Gastroesophageal sphincter (tissue), 4 donors: ENCODE measurements at regions not wholly inside any gene's neighbourhood (a gene's known extent, or its start where the extent isn't known, plus 50 kb on each side); places are given as distances from the start of the nearest gene placed in this dataset.

Experiments used
- ATAC-seq: fragments of 150-250 bp; one replicate; pipeline ENCODE4 v1.9.1; 2016; ENCODE audit warnings: mild to moderate bottlenecking, moderate library complexity
- H3K27ac ChIP-seq, 4 donors: fragments of 200-600 bp; sonication (generic) in 3 of 4; 1 replicate in 3 of 4; 2 replicates in 1 of 4; pipeline ENCODE4 v1.5.1; 2016 to 2019
- H3K27me3 ChIP-seq: fragments of 200-600 bp; sonication (generic); one replicate; pipeline ENCODE4 v1.5.1; 2019
- H3K36me3 ChIP-seq, 2 donors: fragments of 200-600 bp; sonication (generic); one replicate each; pipeline ENCODE4 v1.5.1; 2019; ENCODE audit warnings: control low read depth in 1 of 2
- H3K4me1 ChIP-seq, 3 donors: fragments of 200-600 bp; sonication (generic); 1 replicate in 2 of 3; 2 replicates in 1 of 3; pipeline ENCODE4 v1.5.1; 2016 to 2019; ENCODE audit warnings: control low read depth in 2 of 3
- H3K4me3 ChIP-seq, 2 donors: fragments of 200-600 bp; sonication (generic); one replicate each; pipeline ENCODE4 v1.5.1; 2019; ENCODE audit warnings: mild to moderate bottlenecking in 1 of 2, moderate library complexity in 1 of 2
- H3K9me3 ChIP-seq, 3 donors: fragments of 200-600 bp; sonication (generic); one replicate each; pipeline ENCODE4 v1.5.1; 2017 to 2019; ENCODE audit warnings: control low read depth in 2 of 3
- EP300 ChIP-seq: sonication (generic); formaldehyde crosslinking; IDR thresholded peaks from one replicate; pipeline ENCODE4 v1.6.1; 2017; ENCODE audit warnings: antibody characterized with exemption, mild to moderate bottlenecking
- POLR2A ChIP-seq, 2 donors: fragments of 450-650 bp; IDR thresholded peaks; one replicate each; pipeline ENCODE4 v1.6.1; 2017; ENCODE audit warnings: antibody characterized with exemption in 2 of 2, mild to moderate bottlenecking in 2 of 2, moderate library complexity in 1 of 2
- POLR2AphosphoS5 ChIP-seq: sonication (generic); formaldehyde crosslinking; IDR thresholded peaks from one replicate; pipeline ENCODE4 v1.6.1; 2017; ENCODE audit warnings: antibody characterized with exemption
- WGBS, 2 donors: methylation state at CpG; one replicate each; pipeline ENCODE4 v1.1.5; 2018; ENCODE audit warnings: low coverage in 1 of 2; 5-methylcytosine and 5-hydroxymethylcytosine counted together
- TF ChIP-seq, protein P1 (sequence below), 4 experiments: fragments of 200-600 bp in 2 of 4; fragments of 450-650 bp in 2 of 4; sonication (generic) in 1 of 4; IDR thresholded peaks; one replicate each; pipeline ENCODE4 v1.5.1; 2017 to 2019; ENCODE audit warnings: antibody characterized with exemption in 4 of 4, mild to moderate bottlenecking in 2 of 4, moderate library complexity in 2 of 4

DNA sequence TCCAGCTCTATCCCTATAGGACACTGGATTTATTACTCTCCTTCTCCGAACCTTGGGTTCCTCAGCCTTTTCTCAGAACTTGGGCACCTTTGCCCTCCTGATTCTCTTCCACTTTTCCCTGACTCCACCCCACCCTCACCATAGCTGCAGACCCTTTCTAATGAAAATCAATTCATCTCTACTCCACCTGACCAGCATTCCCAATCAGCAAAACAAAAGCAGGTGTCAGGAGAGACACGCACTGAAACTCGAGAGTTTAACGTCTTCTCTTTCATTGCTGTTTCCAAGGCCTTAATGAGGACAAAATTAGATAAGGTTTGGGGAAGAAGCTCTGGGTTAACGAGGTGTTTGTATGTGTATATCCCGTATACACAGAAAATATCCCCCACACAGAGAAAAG lies 208.8 kb downstream of the PLPP3 start:
- no peak for ATAC-seq
- H3K4me3 ChIP-seq = no peak overlapping the region
- no peaks in the 10 kb centered on the region for H3K9me3 ChIP-seq
- 89 to 96% methylated on average over 5 to 6 of the region's 6 CpGs for WGBS, 2 donors
- H3K27me3 ChIP-seq = no peaks in the 10 kb centered on the region
- peaks cover 11 to 34% (median 12%) of the 10 kb centered on the region in 3 donors for H3K4me1 ChIP-seq
- H3K27ac ChIP-seq = no peak overlapping the region
- TF ChIP-seq, protein P1, sequence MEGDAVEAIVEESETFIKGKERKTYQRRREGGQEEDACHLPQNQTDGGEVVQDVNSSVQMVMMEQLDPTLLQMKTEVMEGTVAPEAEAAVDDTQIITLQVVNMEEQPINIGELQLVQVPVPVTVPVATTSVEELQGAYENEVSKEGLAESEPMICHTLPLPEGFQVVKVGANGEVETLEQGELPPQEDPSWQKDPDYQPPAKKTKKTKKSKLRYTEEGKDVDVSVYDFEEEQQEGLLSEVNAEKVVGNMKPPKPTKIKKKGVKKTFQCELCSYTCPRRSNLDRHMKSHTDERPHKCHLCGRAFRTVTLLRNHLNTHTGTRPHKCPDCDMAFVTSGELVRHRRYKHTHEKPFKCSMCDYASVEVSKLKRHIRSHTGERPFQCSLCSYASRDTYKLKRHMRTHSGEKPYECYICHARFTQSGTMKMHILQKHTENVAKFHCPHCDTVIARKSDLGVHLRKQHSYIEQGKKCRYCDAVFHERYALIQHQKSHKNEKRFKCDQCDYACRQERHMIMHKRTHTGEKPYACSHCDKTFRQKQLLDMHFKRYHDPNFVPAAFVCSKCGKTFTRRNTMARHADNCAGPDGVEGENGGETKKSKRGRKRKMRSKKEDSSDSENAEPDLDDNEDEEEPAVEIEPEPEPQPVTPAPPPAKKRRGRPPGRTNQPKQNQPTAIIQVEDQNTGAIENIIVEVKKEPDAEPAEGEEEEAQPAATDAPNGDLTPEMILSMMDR (IDR thresholded peaks at IDR 0.05) = no peak
- no peak for TF ChIP-seq POLR2A (IDR thresholded peaks at IDR 0.05)
- no peak for TF ChIP-seq POLR2AphosphoS5
- no peak for TF ChIP-seq EP300
- H3K36me3 ChIP-seq = no peaks in the 10 kb centered on the region

DNA sequence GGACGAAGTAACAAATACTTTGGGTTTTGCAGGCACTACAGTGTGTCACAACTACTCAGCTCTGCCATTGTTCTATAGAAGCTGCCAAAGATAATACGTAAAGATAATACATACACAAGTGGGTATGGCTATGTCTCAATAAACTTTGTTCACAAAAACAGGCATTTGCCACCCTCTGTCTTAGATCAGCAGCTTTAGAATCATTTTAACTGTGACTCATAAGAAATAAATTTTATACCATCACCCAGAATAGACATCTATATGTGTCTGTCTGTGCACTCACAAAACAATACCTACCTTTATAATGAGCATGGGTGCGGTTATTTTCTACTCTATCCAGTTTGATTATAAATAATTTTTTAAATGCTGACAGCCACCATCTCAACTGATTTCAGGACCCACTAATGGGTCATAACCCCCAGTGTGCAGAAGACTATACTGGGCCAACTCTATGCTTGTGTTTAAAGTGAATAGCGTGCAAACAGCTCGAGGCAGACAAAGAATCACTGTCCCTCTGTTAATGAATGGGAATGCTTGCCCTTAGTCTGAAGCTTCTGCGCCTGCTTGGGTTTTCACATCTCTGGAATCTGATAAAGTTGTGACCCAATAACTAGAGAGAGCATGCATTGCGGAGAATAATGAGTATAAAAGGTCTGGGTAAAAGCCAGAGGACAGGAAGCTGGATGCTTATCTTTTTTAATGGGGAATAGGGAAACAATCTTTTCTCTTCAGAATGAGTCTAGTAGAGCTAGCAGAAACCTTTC lies 216.2 kb downstream of the PLPP3 start:
- H3K36me3 ChIP-seq = no peaks in the 10 kb centered on the region
- H3K4me3 ChIP-seq = no peak overlapping the region
- H3K4me1 ChIP-seq = no peaks in the 10 kb centered on the region
- TF ChIP-seq, protein P1 (IDR thresholded peaks at IDR 0.05) = no peak
- no peak for TF ChIP-seq EP300
- TF ChIP-seq POLR2A (IDR thresholded peaks at IDR 0.05) = no peak
- TF ChIP-seq POLR2AphosphoS5 = no peak
- 87 to 88% methylated on average over 7 of the region's 7 CpGs for WGBS, 2 donors
- no peak overlapping the region for H3K27ac ChIP-seq
- H3K9me3 ChIP-seq = no peaks in the 10 kb centered on the region
- ATAC-seq = no peak
- no peaks in the 10 kb centered on the region for H3K27me3 ChIP-seq

DNA sequence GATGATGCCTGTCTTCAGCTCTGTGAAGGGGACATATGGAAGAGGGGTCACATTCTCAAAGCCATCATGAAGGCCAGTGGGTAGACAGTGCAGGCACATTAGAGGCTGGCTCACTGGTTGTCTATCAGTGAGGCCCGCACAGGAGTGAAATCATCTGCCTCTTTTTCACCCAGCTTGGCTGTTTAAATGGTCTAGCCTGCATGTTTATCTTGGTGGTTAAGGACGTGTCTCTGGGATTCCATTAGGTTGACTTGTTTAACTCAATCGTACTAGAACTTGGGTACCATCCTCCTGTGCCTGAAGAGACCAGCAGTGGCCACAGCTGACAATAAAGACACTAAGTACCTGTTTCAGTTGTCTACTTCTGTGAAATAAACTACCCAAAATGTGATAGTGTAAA lies 219.3 kb downstream of the PLPP3 start:
- 90 to 100% methylated on average over 1 to 2 of the region's 3 CpGs for WGBS, 2 donors
- no peaks in the 10 kb centered on the region for H3K36me3 ChIP-seq
- TF ChIP-seq, protein P1 (IDR thresholded peaks at IDR 0.05) = no peak
- no peak for TF ChIP-seq POLR2AphosphoS5
- no peak for TF ChIP-seq POLR2A (IDR thresholded peaks at IDR 0.05)
- no peak for TF ChIP-seq EP300
- H3K27me3 ChIP-seq = no peaks in the 10 kb centered on the region
- no peak overlapping the region for H3K4me3 ChIP-seq
- ATAC-seq = no peak
- H3K9me3 ChIP-seq = no peaks in the 10 kb centered on the region
- no peak overlapping the region for H3K27ac ChIP-seq
- no peaks in the 10 kb centered on the region for H3K4me1 ChIP-seq

DNA sequence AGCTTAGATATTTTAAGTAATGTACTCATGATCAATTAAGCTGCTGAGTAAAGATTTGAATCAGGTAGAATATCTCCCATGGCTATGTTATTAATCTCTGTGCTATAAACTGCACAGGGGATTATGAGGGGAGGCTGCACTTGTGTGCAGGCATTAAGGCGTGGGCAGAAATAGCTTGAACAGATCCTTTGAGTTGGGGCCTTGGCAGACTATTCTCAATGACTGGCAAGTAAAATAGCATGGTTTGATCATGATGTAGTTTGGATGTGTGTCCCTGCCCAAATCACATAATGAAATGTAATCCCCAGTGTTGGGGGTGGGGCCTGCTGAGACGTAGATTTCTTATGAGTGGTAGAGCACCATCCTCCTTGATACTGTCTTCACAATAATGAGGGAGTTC lies 220.3 kb downstream of the PLPP3 start:
- Histone ChIP-seq H3K36me3 (no peaks in the 10 kb centered on the region), H3K27me3 (no peaks in the 10 kb centered on the region), H3K9me3 (no peaks in the 10 kb centered on the region), H3K4me3 (no peak overlapping the region), H3K27ac (no peak overlapping the region), H3K4me1 (no peaks in the 10 kb centered on the region)
- TF ChIP-seq, protein P1 (IDR thresholded peaks at IDR 0.05) = no peak
- TF ChIP-seq POLR2AphosphoS5 (no peak), EP300 (no peak), POLR2A (IDR thresholded peaks at IDR 0.05) (no peak)
- ATAC-seq = no peak
- whole genome bisulfite sequencing, 2 donors = 72 to 80% methylated on average over 2 of the region's 2 CpGs
